ENCODE measurements at regions not wholly inside any gene's neighbourhood (a gene's known extent, or its start where the extent isn't known, plus 50 kb on each side); places are given as distances from the start of the nearest gene placed in this dataset.

DNA sequence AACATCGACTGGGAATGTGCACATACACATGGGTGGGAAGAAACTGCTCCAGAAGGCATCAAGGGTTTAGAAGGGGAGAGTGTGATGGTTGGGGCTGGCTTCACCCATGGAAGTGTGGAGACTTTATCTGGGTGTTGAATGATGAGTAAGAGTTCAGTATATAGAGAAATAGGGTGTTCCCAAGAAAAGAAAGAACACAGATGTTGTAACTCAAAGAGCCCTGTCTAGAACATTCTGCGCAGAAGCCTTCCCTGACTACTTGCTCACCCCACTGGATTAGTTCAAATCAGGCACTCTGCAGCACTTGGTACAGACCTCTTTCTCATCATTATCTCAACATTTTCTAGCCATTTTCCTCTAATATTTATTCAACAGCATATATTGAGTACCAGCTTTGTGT is 491.7 kb downstream of the SNAPC1 start:
- Histone ChIP-seq H3K79me1 (replicated peaks; ENCODE audit: low read length, poor library complexity, severe bottlenecking) (no peaks in the 10 kb centered on the region), H3K27ac (ENCODE audit: low read length, poor library complexity, severe bottlenecking) (no peak overlapping the region), H2AK5ac (ENCODE audit: low read length, severe bottlenecking) (no peak overlapping the region), H3K4me2 (ENCODE audit: low read length, poor library complexity, severe bottlenecking) (no peak overlapping the region), H2BK15ac (ENCODE audit: low read depth, poor library complexity, severe bottlenecking) (no peak overlapping the region), H3K4ac (ENCODE audit: low read depth in 1 of 2, low read length in 2 of 2) (no peak overlapping the region), H2BK12ac (ENCODE audit: low read length in 2 of 2) (no peak overlapping the region), H3K14ac (ENCODE audit: low read length in 2 of 2) (no peak overlapping the region), H4K91ac (ENCODE audit: low read length) (no peak overlapping the region), H3K23ac (ENCODE audit: low read length in 2 of 2) (no peak overlapping the region), H2BK120ac (ENCODE audit: low read depth, low read length) (no peak overlapping the region), H2BK5ac (ENCODE audit: low read depth, low read length, poor library complexity, severe bottlenecking) (no peak overlapping the region), H3K4me1 (ENCODE audit: control insufficient read depth, insufficient read depth, low read depth, low read length) (no peaks in the 10 kb centered on the region), H3K9me3 (ENCODE audit: control insufficient read depth, low read length) (no peaks in the 10 kb centered on the region), H3K4me3 (ENCODE audit: insufficient read depth in 1 of 2, low read depth in 1 of 2, low read length in 2 of 2) (no peak overlapping the region), H3K36me3 (ENCODE audit: control insufficient read depth in 1 of 2, insufficient read depth in 2 of 2, low read depth in 1 of 2, low read length in 2 of 2) (no peaks in the 10 kb centered on the region), H3K18ac (ENCODE audit: low read depth in 1 of 2, low read length in 2 of 2) (no peak overlapping the region), H2AFZ (ENCODE audit: low read depth, low read length) (no peak overlapping the region), H3K9ac (ENCODE audit: low read length) (no peak overlapping the region), H4K8ac (ENCODE audit: low read length) (no peak overlapping the region), H3K27me3 (ENCODE audit: control insufficient read depth in 1 of 2, insufficient read depth in 1 of 2, low read length in 2 of 2) (peaks cover 0 to 3% of the 10 kb centered on the region in 2 experiments)
- DNase-seq = no peak
- WGBS = 96% methylated on average over 2 of the region's 2 CpGs

DNA sequence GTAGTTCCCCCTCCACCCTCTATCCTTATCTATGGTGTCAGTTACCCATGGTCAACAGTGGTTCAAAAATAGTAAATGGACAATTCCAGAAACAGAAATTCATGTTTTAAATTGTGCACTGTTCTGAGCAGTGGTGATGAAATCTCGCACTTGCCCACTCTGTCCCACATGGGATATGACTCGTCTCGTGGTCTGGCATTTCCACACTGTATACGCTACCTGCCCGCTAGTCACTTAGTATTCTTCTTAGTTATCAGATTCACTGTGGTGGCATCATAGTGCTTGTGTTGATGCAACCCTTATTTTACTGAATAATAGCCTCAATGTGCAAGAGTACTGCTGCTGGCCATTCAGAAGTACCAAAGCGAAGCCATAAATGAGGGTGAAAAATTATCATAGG is 507.0 kb downstream of the SNAPC1 start:
- WGBS = 88% methylated on average over 4 of the region's 6 CpGs
- Histone ChIP-seq H2BK12ac (ENCODE audit: low read length in 2 of 2) (no peak overlapping the region), H2BK15ac (ENCODE audit: low read depth, poor library complexity, severe bottlenecking) (no peak overlapping the region), H2BK5ac (ENCODE audit: low read depth, low read length, poor library complexity, severe bottlenecking) (no peak overlapping the region), H4K8ac (ENCODE audit: low read length) (no peak overlapping the region), H3K27ac (ENCODE audit: low read length, poor library complexity, severe bottlenecking) (no peak overlapping the region), H2AK5ac (ENCODE audit: low read length, severe bottlenecking) (no peak overlapping the region), H3K4me2 (ENCODE audit: low read length, poor library complexity, severe bottlenecking) (no peak overlapping the region), H3K23ac (ENCODE audit: low read length in 2 of 2) (no peak overlapping the region), H2AFZ (ENCODE audit: low read depth, low read length) (no peak overlapping the region), H3K36me3 (ENCODE audit: control insufficient read depth in 1 of 2, insufficient read depth in 2 of 2, low read depth in 1 of 2, low read length in 2 of 2) (no peaks in the 10 kb centered on the region), H3K4ac (ENCODE audit: low read depth in 1 of 2, low read length in 2 of 2) (no peak overlapping the region), H3K9ac (ENCODE audit: low read length) (no peak overlapping the region), H3K79me1 (replicated peaks; ENCODE audit: low read length, poor library complexity, severe bottlenecking) (no peaks in the 10 kb centered on the region), H3K9me3 (ENCODE audit: control insufficient read depth, low read length) (no peaks in the 10 kb centered on the region), H3K14ac (ENCODE audit: low read length in 2 of 2) (no peak overlapping the region), H3K4me1 (ENCODE audit: control insufficient read depth, insufficient read depth, low read depth, low read length) (no peaks in the 10 kb centered on the region), H3K18ac (ENCODE audit: low read depth in 1 of 2, low read length in 2 of 2) (no peak overlapping the region), H3K27me3 (ENCODE audit: control insufficient read depth in 1 of 2, insufficient read depth in 1 of 2, low read length in 2 of 2) (no peaks in the 10 kb centered on the region), H2BK120ac (ENCODE audit: low read depth, low read length) (no peak overlapping the region), H3K4me3 (ENCODE audit: insufficient read depth in 1 of 2, low read depth in 1 of 2, low read length in 2 of 2) (no peak overlapping the region), H4K91ac (ENCODE audit: low read length) (no peak overlapping the region)
- DNase-seq = peak; percentile 37

DNA sequence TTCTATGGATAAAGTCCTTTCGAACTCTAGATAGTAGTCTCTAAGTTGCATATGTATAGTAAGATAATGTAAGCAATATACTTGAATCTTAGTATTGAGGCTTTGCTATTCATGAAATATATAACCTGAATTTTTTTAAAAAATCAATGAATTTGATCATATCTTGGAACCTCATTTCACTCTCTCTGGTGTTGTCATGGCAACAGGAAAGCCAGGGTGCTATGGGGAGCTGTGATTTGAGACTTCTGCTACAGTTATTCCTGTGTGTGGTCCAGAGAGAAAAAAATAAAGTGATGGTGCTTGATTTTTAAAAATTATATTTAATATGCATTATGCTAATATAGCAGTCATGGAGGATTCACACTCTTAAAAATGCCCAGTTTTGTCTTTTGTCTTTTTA is 508.0 kb downstream of the SNAPC1 start:
- no peak overlapping the region for H3K27ac ChIP-seq (ENCODE audit: low read length, poor library complexity, severe bottlenecking)
- no peak overlapping the region for H3K9ac ChIP-seq (ENCODE audit: low read length)

DNA sequence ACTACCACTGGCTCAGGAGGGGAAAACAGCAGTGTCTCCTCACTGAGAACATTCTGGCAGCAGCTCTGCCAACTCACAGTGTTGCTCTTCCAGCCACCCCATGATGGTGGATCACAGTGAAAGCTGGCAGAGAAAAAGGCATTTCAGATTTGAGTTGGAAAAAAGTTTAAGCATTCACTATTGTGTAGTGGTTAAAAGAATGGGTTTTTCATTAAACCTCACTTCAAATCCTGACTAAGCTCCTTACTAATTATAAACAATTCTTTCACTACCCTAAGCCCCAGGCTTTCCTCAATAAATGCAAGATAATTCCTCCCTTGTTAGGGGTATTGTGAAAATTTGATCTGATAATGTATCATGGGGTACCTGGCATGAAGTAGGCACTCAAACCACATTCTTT is 518.1 kb downstream of the SNAPC1 start:
- no peak overlapping the region for H3K4me3 ChIP-seq (ENCODE audit: insufficient read depth in 1 of 2, low read depth in 1 of 2, low read length in 2 of 2)
- no peak overlapping the region for H2BK5ac ChIP-seq (ENCODE audit: low read depth, low read length, poor library complexity, severe bottlenecking)
- H3K18ac ChIP-seq (ENCODE audit: low read depth in 1 of 2, low read length in 2 of 2) = no peak overlapping the region
- no peak overlapping the region for H2AK5ac ChIP-seq (ENCODE audit: low read length, severe bottlenecking)
- no peaks in the 10 kb centered on the region for H3K9me3 ChIP-seq (ENCODE audit: control insufficient read depth, low read length)
- no peak overlapping the region for H2BK12ac ChIP-seq (ENCODE audit: low read length in 2 of 2)
- no peak overlapping the region for H2AFZ ChIP-seq (ENCODE audit: low read depth, low read length)
- H3K27me3 ChIP-seq (ENCODE audit: control insufficient read depth in 1 of 2, insufficient read depth in 1 of 2, low read length in 2 of 2) = no peaks in the 10 kb centered on the region
- H3K4me2 ChIP-seq (ENCODE audit: low read length, poor library complexity, severe bottlenecking) = no peak overlapping the region
- H2BK120ac ChIP-seq (ENCODE audit: low read depth, low read length) = no peak overlapping the region
- H3K9ac ChIP-seq (ENCODE audit: low read length) = no peak overlapping the region
- H3K14ac ChIP-seq (ENCODE audit: low read length in 2 of 2) = no peak overlapping the region
- H3K23ac ChIP-seq (ENCODE audit: low read length in 2 of 2) = no peak overlapping the region
- H3K27ac ChIP-seq (ENCODE audit: low read length, poor library complexity, severe bottlenecking) = no peak overlapping the region
- H4K91ac ChIP-seq (ENCODE audit: low read length) = no peak overlapping the region
- H3K79me1 ChIP-seq (replicated peaks; ENCODE audit: low read length, poor library complexity, severe bottlenecking) = no peaks in the 10 kb centered on the region
- no peak overlapping the region for H3K4ac ChIP-seq (ENCODE audit: low read depth in 1 of 2, low read length in 2 of 2)
- no peaks in the 10 kb centered on the region for H3K36me3 ChIP-seq (ENCODE audit: control insufficient read depth in 1 of 2, insufficient read depth in 2 of 2, low read depth in 1 of 2, low read length in 2 of 2)
- no peak overlapping the region for H4K8ac ChIP-seq (ENCODE audit: low read length)
- H3K4me1 ChIP-seq (ENCODE audit: control insufficient read depth, insufficient read depth, low read depth, low read length) = no peaks in the 10 kb centered on the region
- no peak for DNase-seq
- no peak overlapping the region for H2BK15ac ChIP-seq (ENCODE audit: low read depth, poor library complexity, severe bottlenecking)

More for the DNA sequence above, 508.0 kb downstream of the SNAPC1 start:
- Histone ChIP-seq H3K14ac (ENCODE audit: low read length in 2 of 2) (no peak overlapping the region), H3K4ac (ENCODE audit: low read depth in 1 of 2, low read length in 2 of 2) (no peak overlapping the region), H2BK5ac (ENCODE audit: low read depth, low read length, poor library complexity, severe bottlenecking) (no peak overlapping the region), H2BK12ac (ENCODE audit: low read length in 2 of 2) (no peak overlapping the region), H3K23ac (ENCODE audit: low read length in 2 of 2) (no peak overlapping the region), H3K9me3 (ENCODE audit: control insufficient read depth, low read length) (no peaks in the 10 kb centered on the region), H2AFZ (ENCODE audit: low read depth, low read length) (no peak overlapping the region), H3K18ac (ENCODE audit: low read depth in 1 of 2, low read length in 2 of 2) (no peak overlapping the region), H3K4me2 (ENCODE audit: low read length, poor library complexity, severe bottlenecking) (no peak overlapping the region), H2BK120ac (ENCODE audit: low read depth, low read length) (no peak overlapping the region), H3K36me3 (ENCODE audit: control insufficient read depth in 1 of 2, insufficient read depth in 2 of 2, low read depth in 1 of 2, low read length in 2 of 2) (no peaks in the 10 kb centered on the region), H3K79me1 (replicated peaks; ENCODE audit: low read length, poor library complexity, severe bottlenecking) (no peaks in the 10 kb centered on the region), H3K4me1 (ENCODE audit: control insufficient read depth, insufficient read depth, low read depth, low read length) (no peaks in the 10 kb centered on the region), H4K8ac (ENCODE audit: low read length) (no peak overlapping the region), H4K91ac (ENCODE audit: low read length) (no peak overlapping the region), H3K4me3 (ENCODE audit: insufficient read depth in 1 of 2, low read depth in 1 of 2, low read length in 2 of 2) (no peak overlapping the region), H2BK15ac (ENCODE audit: low read depth, poor library complexity, severe bottlenecking) (no peak overlapping the region), H3K27me3 (ENCODE audit: control insufficient read depth in 1 of 2, insufficient read depth in 1 of 2, low read length in 2 of 2) (no peaks in the 10 kb centered on the region), H2AK5ac (ENCODE audit: low read length, severe bottlenecking) (no peak overlapping the region)
- no CpG with 5 or more reads among the region's 1 CpG for WGBS
- DNase-seq = no peak

Data from mesenchymal stem cell (in vitro differentiated cells and primary cell).